OCI-LY3 (cell line): ENCODE measurements at regions not wholly inside any gene's neighbourhood (a gene's known extent, or its start where the extent isn't known, plus 50 kb on each side); places are given as distances from the start of the nearest gene placed in this dataset.

Source experiments
- EZH2phosphoT487 ChIP-seq: fragments of 200-600 bp; shearing (Covaris generic); IDR thresholded peaks from 2 replicates; pipeline ENCODE4 v1.6.1; 2018; ENCODE audit warnings: antibody characterized with exemption, mixed run types, low read depth
- TF ChIP-seq, protein P1 (sequence below): fragments of 200-600, 300-600 bp; sonication (generic); IDR thresholded peaks from 2 replicates; pipeline ENCODE4 v1.5.1; 2014; ENCODE audit warnings: antibody characterized with exemption, low read length, low read depth

DNA sequence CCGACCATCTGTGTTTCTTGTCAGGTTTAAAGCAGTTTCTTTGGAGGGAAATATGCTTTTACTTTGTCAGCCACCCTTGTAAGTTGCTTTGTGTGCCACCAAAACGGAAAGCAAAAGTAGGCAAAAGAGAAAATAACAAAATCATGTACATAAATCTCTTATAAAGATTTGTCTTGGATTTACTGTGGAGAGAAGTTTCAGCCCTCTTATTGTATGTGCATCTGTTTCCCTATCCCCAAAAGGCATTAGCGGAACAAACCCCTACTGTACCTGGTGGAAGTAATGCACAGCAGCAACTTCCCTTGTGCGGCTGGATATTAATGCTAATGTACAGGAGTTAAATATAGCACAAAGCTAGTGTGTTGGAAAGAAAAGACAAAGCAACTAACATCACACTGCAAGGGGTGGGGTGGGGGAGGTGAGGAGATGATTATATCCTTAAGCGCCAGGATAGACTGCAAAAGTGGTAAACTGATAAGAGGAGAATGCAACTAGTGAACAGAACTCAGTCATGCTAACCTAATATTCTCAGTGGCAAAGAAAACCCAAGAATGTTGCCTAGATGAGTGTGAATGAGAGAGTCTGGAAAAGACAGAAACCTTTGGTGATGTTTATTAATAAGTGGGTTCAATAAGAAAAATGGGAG, 396.5 kb upstream of the MEF2C start:
- TF ChIP-seq, protein P1, sequence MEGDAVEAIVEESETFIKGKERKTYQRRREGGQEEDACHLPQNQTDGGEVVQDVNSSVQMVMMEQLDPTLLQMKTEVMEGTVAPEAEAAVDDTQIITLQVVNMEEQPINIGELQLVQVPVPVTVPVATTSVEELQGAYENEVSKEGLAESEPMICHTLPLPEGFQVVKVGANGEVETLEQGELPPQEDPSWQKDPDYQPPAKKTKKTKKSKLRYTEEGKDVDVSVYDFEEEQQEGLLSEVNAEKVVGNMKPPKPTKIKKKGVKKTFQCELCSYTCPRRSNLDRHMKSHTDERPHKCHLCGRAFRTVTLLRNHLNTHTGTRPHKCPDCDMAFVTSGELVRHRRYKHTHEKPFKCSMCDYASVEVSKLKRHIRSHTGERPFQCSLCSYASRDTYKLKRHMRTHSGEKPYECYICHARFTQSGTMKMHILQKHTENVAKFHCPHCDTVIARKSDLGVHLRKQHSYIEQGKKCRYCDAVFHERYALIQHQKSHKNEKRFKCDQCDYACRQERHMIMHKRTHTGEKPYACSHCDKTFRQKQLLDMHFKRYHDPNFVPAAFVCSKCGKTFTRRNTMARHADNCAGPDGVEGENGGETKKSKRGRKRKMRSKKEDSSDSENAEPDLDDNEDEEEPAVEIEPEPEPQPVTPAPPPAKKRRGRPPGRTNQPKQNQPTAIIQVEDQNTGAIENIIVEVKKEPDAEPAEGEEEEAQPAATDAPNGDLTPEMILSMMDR: no peak
- no peak for TF ChIP-seq EZH2phosphoT487
